ENCODE measurements at regions not wholly inside any gene's neighbourhood (a gene's known extent, or its start where the extent isn't known, plus 50 kb on each side); places are given as distances from the start of the nearest gene placed in this dataset.

GRCh38 chr5:24351285-24351684 lies 293.5 kb downstream of the CDH10 start:
- TF ChIP-seq POLR2A (IDR thresholded peaks at IDR 0.05) (no peak), CTCF (IDR thresholded peaks at IDR 0.05) (no peak)
- H3K9me3 ChIP-seq, result no peaks in the 10 kb centered on the region
- H3K4me1 ChIP-seq, result no peaks in the 10 kb centered on the region
- no peak for DNase-seq
- no peak overlapping the region for H3K4me3 ChIP-seq (replicated peaks in 1 of 3)
- intact Hi-C loops (cut with DNase I), result no loop called here
- H3K36me3 ChIP-seq, result no peaks in the 10 kb centered on the region
- WGBS, 2 donors, result 80 to 83% methylated on average over 7 of the region's 7 CpGs
- no peak overlapping the region for H3K27ac ChIP-seq
- H3K27me3 ChIP-seq, result no peaks in the 10 kb centered on the region

- TF ChIP-seq CTCF (IDR thresholded peaks at IDR 0.05), result no peak
- TF ChIP-seq POLR2A (IDR thresholded peaks at IDR 0.05), result no peak
- intact Hi-C loops (cut with DNase I), result no loop called here
- DNase-seq, result no peak
- 77 to 89% methylated on average over 2 of the region's 2 CpGs for WGBS, 2 donors
- Histone ChIP-seq H3K4me1 (no peaks in the 10 kb centered on the region), H3K4me3 (replicated peaks in 1 of 3) (no peak overlapping the region), H3K9me3 (no peaks in the 10 kb centered on the region), H3K27ac (no peak overlapping the region), H3K36me3 (no peaks in the 10 kb centered on the region), H3K27me3 (no peaks in the 10 kb centered on the region)
These were observed 291.8 kb downstream of the CDH10 start for GRCh38 chr5:24353016-24353415.

GRCh38 chr5:24353611-24354010 lies 291.2 kb downstream of the CDH10 start:
- TF ChIP-seq POLR2A (IDR thresholded peaks at IDR 0.05) (no peak), CTCF (IDR thresholded peaks at IDR 0.05) (no peak)
- H3K27ac ChIP-seq, result no peak overlapping the region
- intact Hi-C loops (cut with DNase I), result no loop called here

GRCh38 chr5:24363789-24364481 lies 280.8 kb downstream of the CDH10 start:
- intact Hi-C loops (cut with DNase I), result no loop called here
- no peaks in the 10 kb centered on the region for H3K4me1 ChIP-seq
- WGBS, 2 donors, result 75 to 87% methylated on average over 9 of the region's 9 CpGs
- DNase-seq, result no peak
- no peak for TF ChIP-seq CTCF (IDR thresholded peaks at IDR 0.05)
- TF ChIP-seq POLR2A (IDR thresholded peaks at IDR 0.05), result no peak
- H3K27me3 ChIP-seq, result no peaks in the 10 kb centered on the region
- H3K9me3 ChIP-seq, result no peaks in the 10 kb centered on the region
- H3K36me3 ChIP-seq, result no peaks in the 10 kb centered on the region
- H3K4me3 ChIP-seq (replicated peaks in 1 of 3), result no peak overlapping the region
- no peak overlapping the region for H3K27ac ChIP-seq

More at GRCh38 chr5:24353611-24354010, 291.2 kb downstream of the CDH10 start:
- no peak for DNase-seq
- Histone ChIP-seq H3K4me3 (replicated peaks in 1 of 3) (no peak overlapping the region), H3K4me1 (no peaks in the 10 kb centered on the region), H3K27me3 (no peaks in the 10 kb centered on the region), H3K36me3 (no peaks in the 10 kb centered on the region), H3K9me3 (no peaks in the 10 kb centered on the region)

- WGBS, 2 donors, result 53 to 55% methylated on average over 4 to 5 of the region's 5 CpGs
- Histone ChIP-seq H3K4me1 (no peaks in the 10 kb centered on the region), H3K27ac (no peak overlapping the region), H3K27me3 (no peaks in the 10 kb centered on the region), H3K36me3 (no peaks in the 10 kb centered on the region), H3K4me3 (replicated peaks in 1 of 3) (no peak overlapping the region), H3K9me3 (no peaks in the 10 kb centered on the region)
- DNase-seq, result no peak
- TF ChIP-seq CTCF (IDR thresholded peaks at IDR 0.05), result no peak
- TF ChIP-seq POLR2A (IDR thresholded peaks at IDR 0.05), result no peak
- intact Hi-C loops (cut with DNase I), result no loop called here
These were observed 280.1 kb downstream of the CDH10 start for GRCh38 chr5:24364711-24365110.
